ENCODE measurements at regions not wholly inside any gene's neighbourhood (a gene's known extent, or its start where the extent isn't known, plus 50 kb on each side); places are given as distances from the start of the nearest gene placed in this dataset.

- TF ChIP-seq, protein P1, sequence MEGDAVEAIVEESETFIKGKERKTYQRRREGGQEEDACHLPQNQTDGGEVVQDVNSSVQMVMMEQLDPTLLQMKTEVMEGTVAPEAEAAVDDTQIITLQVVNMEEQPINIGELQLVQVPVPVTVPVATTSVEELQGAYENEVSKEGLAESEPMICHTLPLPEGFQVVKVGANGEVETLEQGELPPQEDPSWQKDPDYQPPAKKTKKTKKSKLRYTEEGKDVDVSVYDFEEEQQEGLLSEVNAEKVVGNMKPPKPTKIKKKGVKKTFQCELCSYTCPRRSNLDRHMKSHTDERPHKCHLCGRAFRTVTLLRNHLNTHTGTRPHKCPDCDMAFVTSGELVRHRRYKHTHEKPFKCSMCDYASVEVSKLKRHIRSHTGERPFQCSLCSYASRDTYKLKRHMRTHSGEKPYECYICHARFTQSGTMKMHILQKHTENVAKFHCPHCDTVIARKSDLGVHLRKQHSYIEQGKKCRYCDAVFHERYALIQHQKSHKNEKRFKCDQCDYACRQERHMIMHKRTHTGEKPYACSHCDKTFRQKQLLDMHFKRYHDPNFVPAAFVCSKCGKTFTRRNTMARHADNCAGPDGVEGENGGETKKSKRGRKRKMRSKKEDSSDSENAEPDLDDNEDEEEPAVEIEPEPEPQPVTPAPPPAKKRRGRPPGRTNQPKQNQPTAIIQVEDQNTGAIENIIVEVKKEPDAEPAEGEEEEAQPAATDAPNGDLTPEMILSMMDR (IDR thresholded peaks at IDR 0.05), result no peak
- no peaks in the 10 kb centered on the region for H3K27me3 Mint-ChIP-seq
- intact Hi-C loops (cut with micrococcal nuclease), result no loop called here
- no peaks in the 10 kb centered on the region for H3K9me3 Mint-ChIP-seq
- no peaks in the 10 kb centered on the region for H3K36me3 Mint-ChIP-seq (ENCODE audit: low read depth)
- H3K27ac Mint-ChIP-seq, result no peak overlapping the region
- DNase-seq (no peak), ATAC-seq (ENCODE audit: low read depth) (no peak)
- CTCF ChIA-PET, result no interaction called here
- no peaks in the 10 kb centered on the region for H3K4me1 Mint-ChIP-seq
- no peak overlapping the region for H3K4me3 Mint-ChIP-seq
- POLR2A ChIA-PET, result no interaction called here
Measured at GRCh38 chr7:155213955-155214740, 83.5 kb upstream of the INSIG1 start.

- intact Hi-C loops (cut with micrococcal nuclease), result no loop called here
- Mint-ChIP-seq H3K36me3 (ENCODE audit: low read depth) (no peaks in the 10 kb centered on the region), H3K27ac (no peak overlapping the region), H3K27me3 (no peaks in the 10 kb centered on the region), H3K9me3 (no peaks in the 10 kb centered on the region), H3K4me1 (no peaks in the 10 kb centered on the region), H3K4me3 (no peak overlapping the region)
- POLR2A ChIA-PET, result interaction anchor here (1.2 to 1.5 kb wide), 2 partner anchors 9 to 11 kb away, joined by 3 to 6 read pairs; no protein-coding TSS in a partner anchor
- TF ChIP-seq, protein P1 (IDR thresholded peaks at IDR 0.05), result no peak
- no peak for DNase-seq
- no peak for ATAC-seq (ENCODE audit: low read depth)
- CTCF ChIA-PET, result interaction anchor here (1.0 kb wide), 1 partner anchor 25 kb away, joined by 4 read pairs; no protein-coding TSS in a partner anchor
Measured at GRCh38 chr7:155215576-155216325, 81.9 kb upstream of the INSIG1 start.

GRCh38 chr7:155216475-155217272, 81.0 kb upstream of the INSIG1 start:
- H3K36me3 Mint-ChIP-seq (ENCODE audit: low read depth), result no peaks in the 10 kb centered on the region
- TF ChIP-seq, protein P1 (IDR thresholded peaks at IDR 0.05), result no peak
- H3K27me3 Mint-ChIP-seq, result no peaks in the 10 kb centered on the region
- POLR2A ChIA-PET, result interaction anchor here (1.2 to 1.5 kb wide), 2 partner anchors 12 to 80 kb away, joined by 4 to 6 read pairs; no protein-coding TSS in a partner anchor
- H3K9me3 Mint-ChIP-seq, result no peaks in the 10 kb centered on the region
- no peaks in the 10 kb centered on the region for H3K4me1 Mint-ChIP-seq
- no peak for DNase-seq
- intact Hi-C loops (cut with micrococcal nuclease), result no loop called here
- H3K4me3 Mint-ChIP-seq, result no peak overlapping the region
- no peak overlapping the region for H3K27ac Mint-ChIP-seq
- no peak for ATAC-seq (ENCODE audit: low read depth)
- CTCF ChIA-PET, result interaction anchor here (1.0 kb wide), 1 partner anchor 26 kb away, joined by 4 read pairs; no protein-coding TSS in a partner anchor

DNA sequence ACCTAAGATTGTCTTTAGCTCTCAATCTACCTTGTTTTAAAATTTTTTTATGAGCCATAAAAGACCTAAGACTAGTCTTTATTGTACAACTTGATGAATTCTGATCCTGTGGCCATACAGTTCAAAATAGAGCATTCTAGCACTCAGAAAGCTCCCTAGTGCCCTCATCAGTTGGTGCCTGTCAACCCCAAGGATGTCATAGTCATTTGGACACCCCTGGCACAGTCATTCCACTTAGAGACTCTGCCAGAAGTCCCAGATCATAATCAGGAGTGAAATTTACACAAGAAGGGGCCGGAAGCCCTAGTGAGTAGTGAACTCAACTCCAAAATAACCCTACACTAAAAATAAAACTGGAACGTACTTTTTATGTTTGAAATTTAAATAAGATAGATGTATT, 80.0 kb upstream of the INSIG1 start:
- DNase-seq, result no peak
- Mint-ChIP-seq H3K4me1 (no peaks in the 10 kb centered on the region), H3K4me3 (no peak overlapping the region), H3K27ac (no peak overlapping the region), H3K27me3 (no peaks in the 10 kb centered on the region), H3K9me3 (no peaks in the 10 kb centered on the region), H3K36me3 (ENCODE audit: low read depth) (no peaks in the 10 kb centered on the region)
- ChIA-PET CTCF (no interaction called here), POLR2A (interaction anchor here (0.6 to 1.2 kb wide), 2 partner anchors 79 to 213 kb away, joined by 3 to 4 read pairs; no protein-coding TSS in a partner anchor)
- ATAC-seq (ENCODE audit: low read depth), result no peak
- intact Hi-C loops (cut with micrococcal nuclease), result no loop called here
- TF ChIP-seq, protein P1 (IDR thresholded peaks at IDR 0.05), result no peak

Measured in activated B cell treated with CpG ODN at 0.5 μM for 24 hours (primary cell).